Adrenal gland (tissue), 9 donors: ENCODE measurements at regions not wholly inside any gene's neighbourhood (a gene's known extent, or its start where the extent isn't known, plus 50 kb on each side); places are given as distances from the start of the nearest gene placed in this dataset.

Experiments used
- DNase-seq, 7 donors: peaks; one replicate each; pipeline ENCODE4 v3.0.0-alpha.2; 2019 to 2020
- H3K27ac ChIP-seq, 5 donors: fragments of 200-600 bp; sonication (generic) in 4 of 5; 1 replicate in 3 of 5; 2 replicates in 2 of 5; pipeline versions ENCODE4 v1.5.1 to v1.8.0; 2016 to 2020; ENCODE audit warnings: mild to moderate bottlenecking in 1 of 5
- H3K27me3 ChIP-seq: fragments of 200-600 bp; 2 replicates; pipeline ENCODE4 v1.8.0; 2021
- H3K36me3 ChIP-seq, 2 donors: fragments of 200-600 bp; replicated peaks in 1 of 2; 1 replicate in 1 of 2; 2 replicates in 1 of 2; pipeline versions ENCODE4 v1.5.1 to v1.8.0; 2018 to 2022
- H3K4me1 ChIP-seq, 2 donors: fragments of 200-600 bp; replicated peaks in 1 of 2; 1 replicate in 1 of 2; 2 replicates in 1 of 2; pipeline versions ENCODE4 v1.5.1 to v1.8.0; 2018 to 2021
- H3K4me3 ChIP-seq, 4 donors: fragments of 200-600 bp; sonication (generic) in 3 of 4; one replicate each; pipeline ENCODE4 v1.5.1; 2016 to 2018
- H3K9me3 ChIP-seq, 3 donors: fragments of 200-600 bp; sonication (generic) in 1 of 3; replicated peaks in 1 of 3; 1 replicate in 2 of 3; 2 replicates in 1 of 3; pipeline versions ENCODE4 v1.5.1 to v1.8.0; 2016 to 2021
- POLR2A ChIP-seq, 2 donors: fragments of 450-650 bp; IDR thresholded peaks; one replicate each; pipeline ENCODE4 v1.6.1; 2017; ENCODE audit warnings: antibody characterized with exemption in 2 of 2, mild to moderate bottlenecking in 2 of 2, moderate library complexity in 1 of 2
- WGBS, 4 donors: extraction: QIAGEN DNeasy Blood & Tissue Kit in 2 of 4; methylation state at CpG; one replicate each; pipeline versions ENCODE4 v1.1.5 to v1.1.7; 2013 to 2017; 5-methylcytosine and 5-hydroxymethylcytosine counted together
- intact Hi-C, 2 donors: fragments of 100-400 bp; cut with DNase I; formaldehyde crosslinking; loops; one replicate each; pipeline versions ENCODE4 v1.14.1 to v1.15.0; 2022 to 2023
- TF ChIP-seq, protein P1 (sequence below), 6 experiments: fragments of 450-650 bp in 4 of 6; fragments of 200-600 bp in 2 of 6; sonication (generic) in 1 of 6; IDR thresholded peaks; 1 replicate in 5 of 6; 2 replicates in 1 of 6; pipeline versions ENCODE4 v1.5.1 to v1.8.0; 2016 to 2021; ENCODE audit warnings: antibody characterized with exemption in 6 of 6, mild to moderate bottlenecking in 2 of 6, moderate library complexity in 1 of 6
- donor health status: healthy with polysubstance abuse.
- donor health status: Bipolar disorder and iron deficiency.
- donor health status: DM: yes; HTN: yes; CAD: no.
- donor health status: DM: no; HTN: no; CAD: no.
- donor health status: DM: no; HTN: no; CAD: no.

DNA sequence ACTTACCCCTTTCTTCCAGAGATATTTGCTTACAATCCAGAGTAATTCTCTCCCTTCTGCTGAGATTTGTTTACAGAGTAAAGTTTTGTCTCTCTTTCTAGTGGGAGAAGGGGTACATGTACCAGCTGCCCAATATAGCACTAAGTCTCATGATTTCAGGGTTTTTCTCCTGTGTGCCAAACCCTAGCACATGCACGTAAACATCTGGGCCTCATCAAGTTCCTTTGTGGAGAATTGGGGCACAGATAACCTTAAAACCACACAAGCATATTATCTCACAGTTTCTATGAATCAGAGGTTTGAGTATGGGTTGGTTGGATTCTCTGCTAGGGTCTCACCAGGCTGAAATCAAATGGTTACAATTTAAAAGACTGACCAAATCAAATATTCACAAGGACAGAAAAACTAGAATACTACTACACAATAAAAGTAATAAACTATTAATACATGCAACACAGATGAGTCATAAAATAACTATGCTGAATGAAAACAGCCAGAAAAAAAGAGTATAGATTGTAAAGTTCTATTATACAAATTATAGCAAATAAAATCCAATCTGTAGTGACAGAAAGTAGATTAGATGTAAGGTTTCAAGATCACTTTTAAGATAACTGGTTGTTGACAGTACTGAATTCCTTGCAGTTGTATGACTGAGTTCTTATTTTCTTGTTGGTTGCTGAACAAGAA is 347.4 kb upstream of the PTBP2 start:
- DNase-seq, result no peak
- Histone ChIP-seq H3K27me3 (no peaks in the 10 kb centered on the region), H3K27ac (no peak overlapping the region), H3K9me3 (no peaks in the 10 kb centered on the region), H3K36me3 (no peaks in the 10 kb centered on the region), H3K4me3 (no peak overlapping the region), H3K4me1 (no peaks in the 10 kb centered on the region)
- WGBS, 4 donors, result 91 to 95% (median 94%) methylated on average over 1 of the region's 1 CpG
- intact Hi-C loops, result no loop called here
- TF ChIP-seq POLR2A (IDR thresholded peaks at IDR 0.05), result no peak
- TF ChIP-seq, protein P1, sequence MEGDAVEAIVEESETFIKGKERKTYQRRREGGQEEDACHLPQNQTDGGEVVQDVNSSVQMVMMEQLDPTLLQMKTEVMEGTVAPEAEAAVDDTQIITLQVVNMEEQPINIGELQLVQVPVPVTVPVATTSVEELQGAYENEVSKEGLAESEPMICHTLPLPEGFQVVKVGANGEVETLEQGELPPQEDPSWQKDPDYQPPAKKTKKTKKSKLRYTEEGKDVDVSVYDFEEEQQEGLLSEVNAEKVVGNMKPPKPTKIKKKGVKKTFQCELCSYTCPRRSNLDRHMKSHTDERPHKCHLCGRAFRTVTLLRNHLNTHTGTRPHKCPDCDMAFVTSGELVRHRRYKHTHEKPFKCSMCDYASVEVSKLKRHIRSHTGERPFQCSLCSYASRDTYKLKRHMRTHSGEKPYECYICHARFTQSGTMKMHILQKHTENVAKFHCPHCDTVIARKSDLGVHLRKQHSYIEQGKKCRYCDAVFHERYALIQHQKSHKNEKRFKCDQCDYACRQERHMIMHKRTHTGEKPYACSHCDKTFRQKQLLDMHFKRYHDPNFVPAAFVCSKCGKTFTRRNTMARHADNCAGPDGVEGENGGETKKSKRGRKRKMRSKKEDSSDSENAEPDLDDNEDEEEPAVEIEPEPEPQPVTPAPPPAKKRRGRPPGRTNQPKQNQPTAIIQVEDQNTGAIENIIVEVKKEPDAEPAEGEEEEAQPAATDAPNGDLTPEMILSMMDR (IDR thresholded peaks at IDR 0.05), result no peak

DNA sequence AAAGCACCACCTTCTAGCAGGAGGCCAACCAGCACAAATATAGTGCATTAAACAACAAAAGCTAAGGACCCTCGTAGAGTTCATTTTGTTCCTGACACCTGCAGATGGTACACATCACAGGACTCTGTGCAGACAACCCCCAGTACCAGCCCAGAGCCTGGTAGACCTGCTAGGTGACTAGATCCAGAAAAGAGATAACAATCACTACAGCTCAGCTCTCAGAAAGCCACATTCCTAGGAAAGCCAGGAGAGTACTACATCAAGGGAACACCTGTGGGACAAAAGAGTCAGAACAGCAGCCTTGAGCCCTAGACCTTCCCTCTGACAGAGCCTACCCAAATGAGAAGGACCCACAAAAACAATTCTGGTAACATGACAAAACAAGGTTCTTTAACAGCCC is 344.7 kb upstream of the PTBP2 start:
- intact Hi-C loops, result no loop called here
- 67 to 100% (median 83%) methylated on average over 1 of the region's 1 CpG for WGBS, 4 donors
- no peaks in the 10 kb centered on the region for H3K27me3 ChIP-seq
- no peak overlapping the region for H3K27ac ChIP-seq
- no peak overlapping the region for H3K4me3 ChIP-seq
- H3K4me1 ChIP-seq, result no peaks in the 10 kb centered on the region
- no peak for DNase-seq
- no peaks in the 10 kb centered on the region for H3K36me3 ChIP-seq
- H3K9me3 ChIP-seq, result no peaks in the 10 kb centered on the region
- TF ChIP-seq POLR2A (IDR thresholded peaks at IDR 0.05), result no peak
- TF ChIP-seq, protein P1 (IDR thresholded peaks at IDR 0.05), result no peak

DNA sequence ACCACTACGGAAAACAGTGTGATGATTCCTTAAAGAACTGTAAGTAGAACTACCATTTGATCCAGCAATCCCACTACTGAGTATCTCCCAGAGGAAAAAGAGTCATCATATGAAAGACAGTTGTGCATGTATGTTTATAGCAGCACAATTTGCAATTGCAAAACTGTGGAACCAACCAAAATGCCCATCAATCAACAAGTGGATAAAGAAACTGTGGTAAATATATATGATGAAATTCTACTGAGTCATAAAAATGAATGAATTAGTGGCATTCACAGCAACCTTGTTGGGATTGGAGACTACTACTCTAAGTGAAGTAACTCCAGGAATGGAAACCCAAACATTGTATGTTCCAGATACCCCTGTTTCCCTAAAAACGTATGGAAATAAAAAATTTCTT is 337.0 kb upstream of the PTBP2 start:
- Histone ChIP-seq H3K27me3 (no peaks in the 10 kb centered on the region), H3K36me3 (no peaks in the 10 kb centered on the region), H3K27ac (no peak overlapping the region), H3K4me3 (no peak overlapping the region), H3K4me1 (peaks cover 0 to 8% of the 10 kb centered on the region in 2 donors), H3K9me3 (no peaks in the 10 kb centered on the region)
- no peak for DNase-seq
- intact Hi-C loops, result no loop called here
- WGBS, 4 donors, result 69 to 82% (median 75%) methylated on average over 2 of the region's 2 CpGs
- TF ChIP-seq, protein P1 (IDR thresholded peaks at IDR 0.05), result no peak
- no peak for TF ChIP-seq POLR2A (IDR thresholded peaks at IDR 0.05)

DNA sequence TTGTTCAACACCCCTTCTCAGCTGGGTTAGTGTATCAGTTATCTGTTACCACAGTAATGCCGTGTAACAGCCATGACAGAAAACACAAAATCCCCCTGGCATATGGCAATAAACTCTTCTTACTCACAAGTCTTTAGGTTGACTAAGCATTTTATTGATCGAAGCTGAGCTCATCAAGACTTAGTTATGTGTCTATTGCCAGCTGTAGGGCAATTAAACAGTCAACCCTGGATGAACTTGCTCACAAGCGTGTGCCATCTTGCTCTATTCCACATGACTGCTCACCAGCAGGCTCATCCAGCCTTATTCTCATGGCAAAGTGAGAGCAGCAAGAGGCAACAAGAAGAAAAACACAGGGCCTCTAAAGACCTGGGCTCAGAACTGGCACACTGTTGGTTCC is 333.8 kb upstream of the PTBP2 start:
- Histone ChIP-seq H3K36me3 (no peaks in the 10 kb centered on the region), H3K27ac (no peak overlapping the region), H3K9me3 (no peaks in the 10 kb centered on the region), H3K4me1 (peaks cover 0 to 8% of the 10 kb centered on the region in 2 donors), H3K27me3 (no peaks in the 10 kb centered on the region), H3K4me3 (no peak overlapping the region)
- no peak for TF ChIP-seq POLR2A (IDR thresholded peaks at IDR 0.05)
- TF ChIP-seq, protein P1 (IDR thresholded peaks at IDR 0.05), result no peak
- no peak for DNase-seq
- WGBS, 4 donors, result 88 to 93% (median 91%) methylated on average over 3 of the region's 3 CpGs
- intact Hi-C loops, result no loop called here
